ENCODE measurements at regions not wholly inside any gene's neighbourhood (a gene's known extent, or its start where the extent isn't known, plus 50 kb on each side); places are given as distances from the start of the nearest gene placed in this dataset.
A peak's percentile ranks its signal among the peaks of the same experiment; 100 is the strongest.

GRCh38 chr17:73820686-73821448 is 176.6 kb upstream of the SDK2 start:
- H3K27ac Mint-ChIP-seq = peak overlapping the region in 1 of 3 donors; percentile 69
- no peak overlapping the region for H3K4me3 Mint-ChIP-seq
- H3K36me3 ChIP-seq (ENCODE audit: control insufficient read depth, insufficient read depth, low read length) = no peaks in the 10 kb centered on the region
- no peak overlapping the region for H3K4me3 ChIP-seq (ENCODE audit: low read depth, low read length)
- H3K27me3 ChIP-seq (ENCODE audit: control insufficient read depth, insufficient read depth, low read length) = no peaks in the 10 kb centered on the region
- no peak overlapping the region for H3K27ac ChIP-seq (ENCODE audit: insufficient read depth, low read length, poor library complexity, severe bottlenecking)
- no peaks in the 10 kb centered on the region for H3K9me3 Mint-ChIP-seq
- ATAC-seq (ENCODE audit: low read depth in 2 of 2) (no peak), DNase-seq (no peak)
- peaks cover 11% of the 10 kb centered on the region for H3K27me3 Mint-ChIP-seq
- no peaks in the 10 kb centered on the region for H3K36me3 Mint-ChIP-seq
- peaks cover 0 to 22% (median 13%) of the 10 kb centered on the region in 4 donors for H3K4me1 Mint-ChIP-seq
- no peaks in the 10 kb centered on the region for H3K9me3 ChIP-seq (ENCODE audit: control insufficient read depth in 2 of 2, low read length in 2 of 2)
- peaks cover 2% of the 10 kb centered on the region for H3K4me1 ChIP-seq (ENCODE audit: control insufficient read depth, insufficient read depth, low read length, poor library complexity, severe bottlenecking)

DNA sequence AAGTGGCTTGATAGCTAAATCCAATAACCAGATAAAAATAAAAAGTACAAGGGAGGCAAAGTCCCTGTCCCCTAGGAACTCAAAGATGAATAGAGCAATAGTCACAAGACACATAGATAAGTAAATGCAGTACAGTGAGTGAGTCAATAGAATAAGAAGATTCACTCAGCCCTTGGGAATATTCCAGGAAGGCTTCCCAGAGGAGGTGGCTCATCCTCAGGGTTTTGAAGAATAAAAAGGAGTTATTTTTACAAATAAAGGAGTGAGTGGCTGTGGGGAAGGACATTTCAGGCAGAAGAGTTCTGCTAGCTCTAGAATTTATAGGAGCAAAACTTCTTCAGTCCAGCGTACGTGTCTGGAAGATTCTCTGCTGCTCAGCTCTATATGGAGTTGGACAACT is 177.4 kb upstream of the SDK2 start:
- ATAC-seq (ENCODE audit: low read depth in 2 of 2) (no peak), DNase-seq (no peak)
- Histone ChIP-seq H3K27me3 (ENCODE audit: control insufficient read depth, insufficient read depth, low read length) (no peaks in the 10 kb centered on the region), H3K4me3 (ENCODE audit: low read depth, low read length) (no peak overlapping the region), H3K27ac (ENCODE audit: insufficient read depth, low read length, poor library complexity, severe bottlenecking) (no peak overlapping the region), H3K36me3 (ENCODE audit: control insufficient read depth, insufficient read depth, low read length) (no peaks in the 10 kb centered on the region), H3K9me3 (ENCODE audit: control insufficient read depth in 2 of 2, low read length in 2 of 2) (no peaks in the 10 kb centered on the region), H3K4me1 (ENCODE audit: control insufficient read depth, insufficient read depth, low read length, poor library complexity, severe bottlenecking) (peaks cover 9% of the 10 kb centered on the region)
- H3K27me3 Mint-ChIP-seq = peaks cover 11% of the 10 kb centered on the region
- no peaks in the 10 kb centered on the region for H3K36me3 Mint-ChIP-seq
- peak overlapping the region in 1 of 4 donors; percentile 42 for H3K4me3 Mint-ChIP-seq
- peak overlapping the region in 1 of 3 donors; percentile 69 for H3K27ac Mint-ChIP-seq
- H3K9me3 Mint-ChIP-seq = no peaks in the 10 kb centered on the region
- peaks cover 0 to 22% (median 13%) of the 10 kb centered on the region in 4 donors for H3K4me1 Mint-ChIP-seq

- Histone ChIP-seq H3K27ac (ENCODE audit: insufficient read depth, low read length, poor library complexity, severe bottlenecking) (no peak overlapping the region), H3K9me3 (ENCODE audit: control insufficient read depth in 2 of 2, low read length in 2 of 2) (no peaks in the 10 kb centered on the region), H3K27me3 (ENCODE audit: control insufficient read depth, insufficient read depth, low read length) (no peaks in the 10 kb centered on the region), H3K36me3 (ENCODE audit: control insufficient read depth, insufficient read depth, low read length) (no peaks in the 10 kb centered on the region), H3K4me1 (ENCODE audit: control insufficient read depth, insufficient read depth, low read length, poor library complexity, severe bottlenecking) (peaks cover 17% of the 10 kb centered on the region), H3K4me3 (ENCODE audit: low read depth, low read length) (no peak overlapping the region)
- Mint-ChIP-seq H3K4me1 (peaks cover 0 to 26% (median 14%) of the 10 kb centered on the region in 4 donors), H3K36me3 (no peaks in the 10 kb centered on the region), H3K9me3 (no peaks in the 10 kb centered on the region), H3K4me3 (peak overlapping the region in 2 of 4 donors; percentile 27 to 58), H3K27ac (peak overlapping the region in 2 of 3 donors; percentile 69 to 79), H3K27me3 (peaks cover 14% of the 10 kb centered on the region)
- ATAC-seq (ENCODE audit: low read depth in 2 of 2) (no peak), DNase-seq (peak in 1 of 3 donors; percentile 14)
Measured at GRCh38 chr17:73822371-73822770, 178.1 kb upstream of the SDK2 start.

DNA sequence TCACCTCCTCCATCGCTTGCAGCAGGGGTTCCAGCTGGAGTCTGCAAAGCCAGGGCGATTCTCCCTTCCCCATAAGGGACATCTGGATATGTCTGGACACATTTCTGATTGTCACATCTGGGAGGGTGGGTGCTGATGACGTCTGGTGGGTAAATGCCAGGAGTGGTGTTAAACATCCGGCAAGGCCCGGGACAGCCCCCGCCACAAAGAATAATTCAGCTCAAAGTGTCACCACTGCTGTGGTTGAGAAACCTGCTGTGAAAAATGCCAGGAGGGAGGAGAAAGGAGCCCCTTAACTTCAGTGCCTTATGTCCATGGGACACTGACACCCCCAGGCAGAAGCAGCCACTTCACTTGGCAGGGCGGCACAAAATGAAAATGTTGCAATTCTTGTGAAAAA is 179.4 kb upstream of the SDK2 start:
- no peak overlapping the region for H3K27ac ChIP-seq (ENCODE audit: insufficient read depth, low read length, poor library complexity, severe bottlenecking)
- H3K27me3 Mint-ChIP-seq = peaks cover 15% of the 10 kb centered on the region
- H3K36me3 Mint-ChIP-seq = no peaks in the 10 kb centered on the region
- H3K9me3 ChIP-seq (ENCODE audit: control insufficient read depth in 2 of 2, low read length in 2 of 2) = no peaks in the 10 kb centered on the region
- ATAC-seq (ENCODE audit: low read depth in 2 of 2) = no peak
- peak overlapping the region in 2 of 3 donors; percentile 52 to 69 for H3K27ac Mint-ChIP-seq
- H3K4me3 Mint-ChIP-seq = peak overlapping the region in 2 of 4 donors; percentile 8 to 21
- DNase-seq = no peak
- H3K4me1 Mint-ChIP-seq = peaks cover 4 to 39% (median 23%) of the 10 kb centered on the region in 4 donors
- no peaks in the 10 kb centered on the region for H3K27me3 ChIP-seq (ENCODE audit: control insufficient read depth, insufficient read depth, low read length)
- no peaks in the 10 kb centered on the region for H3K9me3 Mint-ChIP-seq
- no peak overlapping the region for H3K4me3 ChIP-seq (ENCODE audit: low read depth, low read length)
- peaks cover 25% of the 10 kb centered on the region for H3K4me1 ChIP-seq (ENCODE audit: control insufficient read depth, insufficient read depth, low read length, poor library complexity, severe bottlenecking)
- no peaks in the 10 kb centered on the region for H3K36me3 ChIP-seq (ENCODE audit: control insufficient read depth, insufficient read depth, low read length)

DNA sequence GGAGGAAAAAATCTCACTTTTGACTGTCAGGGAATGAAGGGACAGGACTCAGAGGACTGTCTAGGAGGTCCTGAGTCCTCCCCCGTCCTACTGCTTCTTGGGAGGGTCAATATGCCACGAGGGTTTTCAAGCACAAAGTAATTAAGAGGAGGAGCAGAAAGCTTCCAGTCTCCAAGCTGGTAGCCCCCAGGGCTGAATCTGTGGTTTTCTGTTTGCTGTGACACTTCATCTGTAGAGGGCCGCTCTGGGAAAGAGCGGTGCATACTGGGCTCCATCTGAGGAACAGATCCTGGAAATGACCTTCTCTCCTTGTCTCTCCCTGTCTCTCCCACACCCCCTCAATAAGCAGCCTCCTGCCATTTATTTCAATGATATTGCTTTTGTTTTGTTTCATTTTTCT is 180.1 kb upstream of the SDK2 start:
- H3K27ac Mint-ChIP-seq = peak overlapping the region in 2 of 3 donors; percentile 69 to 80
- H3K27me3 ChIP-seq (ENCODE audit: control insufficient read depth, insufficient read depth, low read length) = no peaks in the 10 kb centered on the region
- peaks cover 4 to 45% (median 22%) of the 10 kb centered on the region in 4 donors for H3K4me1 Mint-ChIP-seq
- H3K9me3 ChIP-seq (ENCODE audit: control insufficient read depth in 2 of 2, low read length in 2 of 2) = no peaks in the 10 kb centered on the region
- H3K36me3 Mint-ChIP-seq = no peaks in the 10 kb centered on the region
- H3K4me3 Mint-ChIP-seq = no peak overlapping the region
- H3K27ac ChIP-seq (ENCODE audit: insufficient read depth, low read length, poor library complexity, severe bottlenecking) = no peak overlapping the region
- DNase-seq (no peak), ATAC-seq (ENCODE audit: low read depth in 2 of 2) (no peak)
- peaks cover 15% of the 10 kb centered on the region for H3K27me3 Mint-ChIP-seq
- H3K4me1 ChIP-seq (ENCODE audit: control insufficient read depth, insufficient read depth, low read length, poor library complexity, severe bottlenecking) = peaks cover 25% of the 10 kb centered on the region
- H3K36me3 ChIP-seq (ENCODE audit: control insufficient read depth, insufficient read depth, low read length) = no peaks in the 10 kb centered on the region
- no peak overlapping the region for H3K4me3 ChIP-seq (ENCODE audit: low read depth, low read length)
- H3K9me3 Mint-ChIP-seq = no peaks in the 10 kb centered on the region

GRCh38 chr17:73826181-73826871 is 182.1 kb upstream of the SDK2 start:
- H3K4me3 ChIP-seq (ENCODE audit: low read depth, low read length) = no peak overlapping the region
- H3K36me3 ChIP-seq (ENCODE audit: control insufficient read depth, insufficient read depth, low read length) = no peaks in the 10 kb centered on the region
- no peaks in the 10 kb centered on the region for H3K27me3 ChIP-seq (ENCODE audit: control insufficient read depth, insufficient read depth, low read length)
- Mint-ChIP-seq H3K27ac (peak overlapping the region in 2 of 3 donors; percentile 68 to 71), H3K27me3 (peaks cover 15% of the 10 kb centered on the region), H3K36me3 (no peaks in the 10 kb centered on the region), H3K4me3 (peak overlapping the region in 1 of 4 donors; percentile 38), H3K9me3 (peaks cover 0 to 2% (median 0%) of the 10 kb centered on the region in 7 donors), H3K4me1 (peaks cover 5 to 63% (median 22%) of the 10 kb centered on the region in 4 donors)
- DNase-seq (no peak), ATAC-seq (ENCODE audit: low read depth in 2 of 2) (no peak)
- peak overlapping the region; percentile 65 for H3K27ac ChIP-seq (ENCODE audit: insufficient read depth, low read length, poor library complexity, severe bottlenecking)
- H3K9me3 ChIP-seq (ENCODE audit: control insufficient read depth in 2 of 2, low read length in 2 of 2) = no peaks in the 10 kb centered on the region
- peaks cover 25% of the 10 kb centered on the region for H3K4me1 ChIP-seq (ENCODE audit: control insufficient read depth, insufficient read depth, low read length, poor library complexity, severe bottlenecking)

DNA sequence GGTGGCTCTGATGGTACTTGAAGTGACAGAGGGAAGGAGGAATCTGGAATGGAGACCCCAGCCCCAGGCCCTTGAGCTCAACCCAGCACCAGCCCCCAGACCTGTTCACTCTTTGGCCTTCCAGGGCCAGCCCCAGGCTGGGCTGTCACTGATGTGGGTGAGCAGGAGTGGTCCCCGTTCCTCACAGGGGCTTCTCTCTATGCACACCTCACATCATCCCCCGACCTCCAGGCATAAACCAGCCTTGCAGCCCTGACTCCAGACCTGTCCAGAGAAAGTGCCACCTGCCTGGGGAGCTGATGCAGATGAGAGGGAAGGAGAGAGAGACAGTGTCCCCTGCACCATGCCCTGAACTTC is 182.6 kb upstream of the SDK2 start:
- Mint-ChIP-seq H3K27ac (peak overlapping the region; percentile 68 to 94 (median 71)), H3K9me3 (peaks cover 0 to 2% (median 0%) of the 10 kb centered on the region in 7 donors), H3K4me3 (peak overlapping the region in 1 of 4 donors; percentile 62), H3K36me3 (no peaks in the 10 kb centered on the region), H3K27me3 (peaks cover 12% of the 10 kb centered on the region), H3K4me1 (peaks cover 5 to 64% (median 19%) of the 10 kb centered on the region in 4 donors)
- peaks cover 25% of the 10 kb centered on the region for H3K4me1 ChIP-seq (ENCODE audit: control insufficient read depth, insufficient read depth, low read length, poor library complexity, severe bottlenecking)
- peak overlapping the region; percentile 65 for H3K27ac ChIP-seq (ENCODE audit: insufficient read depth, low read length, poor library complexity, severe bottlenecking)
- H3K27me3 ChIP-seq (ENCODE audit: control insufficient read depth, insufficient read depth, low read length) = no peaks in the 10 kb centered on the region
- ATAC-seq (ENCODE audit: low read depth in 2 of 2) (no peak), DNase-seq (no peak)
- H3K9me3 ChIP-seq (ENCODE audit: control insufficient read depth in 2 of 2, low read length in 2 of 2) = no peaks in the 10 kb centered on the region
- H3K36me3 ChIP-seq (ENCODE audit: control insufficient read depth, insufficient read depth, low read length) = no peaks in the 10 kb centered on the region
- H3K4me3 ChIP-seq (ENCODE audit: low read depth, low read length) = no peak overlapping the region
